GM12872 (cell line): ENCODE measurements at regions not wholly inside any gene's neighbourhood (a gene's known extent, or its start where the extent isn't known, plus 50 kb on each side); places are given as distances from the start of the nearest gene placed in this dataset.

ENCODE experiments used
- TF ChIP-seq, protein P1 (sequence below): IDR thresholded peaks from 3 replicates; pipeline ENCODE4 v1.5.1; 2011; ENCODE audit warnings: low read depth, mild to moderate bottlenecking, low read length, moderate library complexity; ENCODE audit not compliant: insufficient read depth

DNA sequence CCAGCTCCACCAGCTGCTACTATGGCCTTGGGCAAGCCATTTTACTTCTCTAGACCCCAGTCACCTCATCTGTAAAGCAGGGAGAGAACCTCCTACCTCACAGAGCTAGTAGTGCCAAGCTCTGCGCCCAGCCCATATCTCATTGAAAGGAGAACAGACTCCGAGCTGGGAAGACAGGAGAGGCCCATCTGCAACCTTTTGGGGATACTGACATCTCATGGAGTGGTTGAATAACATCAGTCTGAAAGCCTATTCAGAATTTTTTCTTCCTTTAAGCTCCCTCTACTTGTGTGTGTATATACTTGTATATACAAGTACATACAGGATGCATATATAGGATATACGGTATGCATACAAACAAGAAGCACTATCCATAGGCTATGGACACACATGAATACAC, 279.5 kb upstream of the POU3F1 start:
- TF ChIP-seq, protein P1, sequence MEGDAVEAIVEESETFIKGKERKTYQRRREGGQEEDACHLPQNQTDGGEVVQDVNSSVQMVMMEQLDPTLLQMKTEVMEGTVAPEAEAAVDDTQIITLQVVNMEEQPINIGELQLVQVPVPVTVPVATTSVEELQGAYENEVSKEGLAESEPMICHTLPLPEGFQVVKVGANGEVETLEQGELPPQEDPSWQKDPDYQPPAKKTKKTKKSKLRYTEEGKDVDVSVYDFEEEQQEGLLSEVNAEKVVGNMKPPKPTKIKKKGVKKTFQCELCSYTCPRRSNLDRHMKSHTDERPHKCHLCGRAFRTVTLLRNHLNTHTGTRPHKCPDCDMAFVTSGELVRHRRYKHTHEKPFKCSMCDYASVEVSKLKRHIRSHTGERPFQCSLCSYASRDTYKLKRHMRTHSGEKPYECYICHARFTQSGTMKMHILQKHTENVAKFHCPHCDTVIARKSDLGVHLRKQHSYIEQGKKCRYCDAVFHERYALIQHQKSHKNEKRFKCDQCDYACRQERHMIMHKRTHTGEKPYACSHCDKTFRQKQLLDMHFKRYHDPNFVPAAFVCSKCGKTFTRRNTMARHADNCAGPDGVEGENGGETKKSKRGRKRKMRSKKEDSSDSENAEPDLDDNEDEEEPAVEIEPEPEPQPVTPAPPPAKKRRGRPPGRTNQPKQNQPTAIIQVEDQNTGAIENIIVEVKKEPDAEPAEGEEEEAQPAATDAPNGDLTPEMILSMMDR, result no peak

DNA sequence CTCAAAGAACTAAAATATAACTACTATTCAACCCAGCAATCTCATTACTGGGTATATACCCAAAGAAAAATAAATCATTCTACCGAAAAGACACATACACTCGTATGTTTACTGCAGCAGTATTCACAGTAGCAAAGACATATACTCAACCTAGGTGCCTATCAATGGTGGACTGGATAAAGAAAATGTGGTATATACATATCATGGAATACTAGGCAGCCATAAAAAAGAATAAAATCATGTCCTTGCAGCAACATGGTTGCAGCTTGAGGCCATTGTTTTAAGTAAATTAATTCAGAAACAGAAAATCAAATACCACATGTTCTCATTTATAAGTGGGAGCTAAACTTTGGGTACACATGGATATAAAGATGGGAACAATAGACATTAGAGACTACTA, 266.2 kb upstream of the POU3F1 start:
- TF ChIP-seq, protein P1, result no peak

DNA sequence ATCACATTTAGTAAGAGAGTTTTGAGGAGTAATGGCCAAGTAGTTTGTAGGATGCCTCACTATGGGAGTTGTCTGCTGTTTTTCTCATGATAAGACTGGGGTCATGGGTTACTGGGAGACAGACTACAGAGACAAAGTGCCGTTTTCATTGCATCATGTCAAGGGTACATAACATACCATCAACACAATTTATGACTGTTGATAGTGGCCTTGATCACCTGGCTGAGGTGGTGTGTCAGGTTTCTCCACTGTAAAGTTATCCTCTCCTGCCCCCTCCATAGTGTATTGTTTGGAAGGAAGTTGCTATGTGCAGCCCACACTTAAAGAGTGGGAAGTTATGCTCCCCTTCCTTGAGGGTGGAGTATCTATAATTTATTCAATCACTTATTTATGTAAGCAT, 263.5 kb upstream of the POU3F1 start:
- TF ChIP-seq, protein P1, result no peak

DNA sequence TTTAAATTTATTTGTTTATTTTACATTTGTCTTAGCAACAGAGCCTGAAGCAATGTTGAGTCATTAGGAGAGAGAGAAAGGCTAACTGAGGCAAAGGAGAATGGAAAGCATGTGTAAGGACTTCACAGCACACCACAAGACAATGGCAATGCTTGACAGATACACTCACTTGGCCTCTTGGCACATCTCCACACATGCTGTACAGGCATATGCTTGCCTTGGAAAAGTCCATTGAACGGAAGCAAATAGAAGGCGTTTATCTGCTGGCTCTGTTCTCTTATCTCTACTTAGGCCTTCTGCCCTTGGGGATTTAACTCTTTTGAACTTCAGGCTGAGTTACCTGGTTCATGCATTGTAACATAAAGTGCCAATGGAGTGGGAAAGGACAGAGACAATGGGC, 262.2 kb upstream of the POU3F1 start:
- TF ChIP-seq, protein P1, result no peak

DNA sequence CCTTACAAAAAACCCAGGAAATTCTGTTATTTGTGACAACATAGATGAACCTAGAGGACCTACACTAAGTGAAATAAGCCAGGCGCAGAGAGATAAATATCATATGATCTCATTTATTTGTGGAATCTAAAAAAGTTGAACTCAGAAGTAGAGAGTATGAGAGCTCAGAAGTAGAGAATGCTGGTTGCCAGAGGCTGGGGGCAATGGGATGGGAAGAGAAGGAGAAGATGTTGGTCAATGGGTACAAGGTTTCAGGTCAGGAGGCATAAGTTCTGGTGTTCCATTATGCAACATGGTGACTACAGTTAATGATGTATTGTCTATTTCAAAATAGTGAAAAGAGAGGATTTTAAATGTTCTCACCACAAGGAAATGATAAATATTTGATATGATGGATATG, 259.1 kb upstream of the POU3F1 start:
- TF ChIP-seq, protein P1, result no peak

DNA sequence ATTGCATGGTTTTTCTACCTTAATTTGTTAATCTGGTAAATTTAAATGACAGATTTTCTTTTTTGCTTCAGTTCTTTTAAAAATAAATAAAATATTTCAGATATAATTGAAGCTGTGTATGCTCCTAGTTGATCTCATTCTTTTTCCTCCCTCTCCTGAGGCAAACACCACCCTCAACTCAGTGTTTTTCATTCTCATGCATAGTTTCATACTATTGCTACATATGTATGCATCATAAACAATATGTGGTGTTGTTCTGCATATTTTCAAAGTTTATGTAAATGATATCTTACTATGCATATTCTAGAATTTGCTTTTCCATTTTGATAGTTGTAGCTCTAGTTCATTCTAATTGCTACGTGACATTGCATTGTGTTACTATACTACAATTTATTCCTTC, 257.2 kb upstream of the POU3F1 start:
- TF ChIP-seq, protein P1, result no peak

DNA sequence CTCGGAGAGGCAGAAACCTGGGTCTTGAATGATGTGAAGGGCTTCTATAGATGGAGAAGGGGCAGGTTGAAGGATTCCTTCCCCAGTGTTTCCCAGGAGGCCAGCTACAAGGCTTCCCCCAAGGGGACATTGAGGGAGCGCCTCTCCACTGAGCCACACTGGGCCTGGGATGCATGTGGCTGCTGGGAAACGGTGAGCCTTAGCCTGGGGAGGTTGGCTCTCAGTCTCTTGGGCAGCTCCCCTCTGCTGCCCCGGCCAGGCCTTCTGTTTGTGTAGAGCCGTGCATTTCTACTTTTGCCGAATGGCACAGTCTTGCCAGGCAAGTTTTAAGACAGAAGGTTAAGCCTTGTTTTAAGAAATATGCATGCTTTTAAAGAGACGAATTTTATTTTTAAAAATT, 254.4 kb upstream of the POU3F1 start:
- TF ChIP-seq, protein P1, result no peak

DNA sequence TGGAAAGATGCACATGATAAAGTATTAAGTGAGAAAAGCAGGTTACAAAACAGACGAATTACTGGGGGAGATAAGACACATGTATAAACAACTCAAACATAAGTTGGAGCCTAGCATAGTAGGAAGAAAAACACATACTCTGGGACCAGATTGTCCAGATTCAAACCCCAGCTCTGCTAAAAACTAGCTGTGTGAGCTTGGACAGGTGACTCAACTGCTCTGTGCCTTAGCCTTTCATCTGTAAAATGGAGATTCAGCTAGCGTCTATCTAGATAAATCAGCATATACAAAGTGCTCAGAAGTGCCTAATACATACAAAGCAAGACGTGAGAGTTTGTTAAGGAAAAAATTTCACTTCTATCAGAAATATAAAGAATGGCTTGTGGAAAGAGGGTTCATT, 254.0 kb upstream of the POU3F1 start:
- TF ChIP-seq, protein P1, result no peak
